ENCODE measurements at regions not wholly inside any gene's neighbourhood (a gene's known extent, or its start where the extent isn't known, plus 50 kb on each side); places are given as distances from the start of the nearest gene placed in this dataset.
A peak's percentile ranks its signal among the peaks of the same experiment; 100 is the strongest.

DNA sequence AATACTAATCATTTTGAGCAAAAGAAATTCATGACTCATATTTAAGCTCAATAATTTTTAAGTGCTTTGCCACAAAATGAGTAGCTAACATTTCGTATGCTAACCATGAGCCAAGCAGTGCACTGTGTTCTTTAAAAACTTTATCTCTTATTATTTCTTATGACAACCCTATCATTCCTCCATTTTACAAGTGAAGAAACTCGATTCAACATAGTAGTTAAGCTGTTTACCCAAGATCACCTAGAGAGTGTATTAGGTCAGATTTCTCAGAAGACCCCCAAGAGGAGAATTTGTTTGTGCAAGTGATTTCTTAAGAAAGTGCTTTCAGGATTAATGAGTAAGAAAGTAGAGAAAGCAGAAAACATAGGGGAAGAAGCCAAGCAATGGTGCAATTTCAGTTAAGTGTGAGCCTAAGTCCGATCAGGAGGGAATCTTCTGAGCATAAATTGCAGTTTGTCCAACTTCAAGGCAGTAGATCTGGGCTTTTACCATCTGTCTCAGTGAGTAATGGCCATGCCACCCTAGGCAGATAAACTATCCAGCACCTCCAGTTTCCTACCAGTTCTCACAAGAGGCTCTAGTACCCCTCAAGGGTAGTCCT, 202.7 kb downstream of the SCG2 start:
- DNase-seq, result no peak

GRCh38 chr2:223404616-223405015, 197.5 kb downstream of the SCG2 start:
- no peak for DNase-seq

GRCh38 chr2:223414646-223415045, 187.5 kb downstream of the SCG2 start:
- no peak for DNase-seq

DNA sequence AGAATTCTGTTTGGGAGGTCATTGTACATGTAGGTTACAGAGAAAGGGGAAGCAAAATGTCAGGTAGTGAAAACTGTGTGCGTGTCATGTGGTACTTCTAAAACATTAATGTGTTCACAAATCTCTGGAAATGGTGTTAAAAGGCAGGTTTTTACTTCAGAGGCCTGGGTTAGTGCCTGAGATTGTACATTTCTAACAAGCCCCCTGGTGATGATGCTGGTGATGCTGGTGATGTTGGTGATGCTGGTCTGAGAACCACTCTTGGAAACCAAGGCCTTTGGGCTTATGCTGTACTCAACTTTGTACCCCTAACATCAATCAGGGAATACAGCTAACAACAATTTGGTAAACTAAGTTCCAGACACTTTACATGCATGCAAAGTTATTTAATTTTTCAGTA, 187.1 kb downstream of the SCG2 start:
- no peak for DNase-seq

- no peak for DNase-seq
These were observed 185.1 kb downstream of the SCG2 start for GRCh38 chr2:223416815-223417610.

DNA sequence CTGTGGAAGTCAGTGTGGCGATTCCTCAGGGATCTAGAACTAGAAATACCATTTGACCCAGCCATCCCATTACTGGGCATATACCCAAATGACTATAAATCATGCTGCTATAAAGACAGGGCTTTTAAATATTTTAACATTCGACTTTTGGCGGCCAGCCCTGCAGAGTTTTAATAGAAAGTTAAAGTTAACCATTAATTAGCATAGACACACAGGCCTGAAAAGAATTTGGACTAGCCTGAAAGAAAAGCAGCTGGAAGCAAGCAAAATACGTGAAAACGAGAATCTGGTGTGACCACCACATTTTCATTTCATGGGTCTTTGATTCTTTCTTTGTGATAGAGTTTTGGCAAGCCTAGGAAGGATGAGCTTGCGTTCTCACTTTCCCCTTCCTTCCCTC, 184.0 kb downstream of the SCG2 start:
- no peak for DNase-seq

GRCh38 chr2:223418604-223419199, 183.5 kb downstream of the SCG2 start:
- DNase-seq, result no peak

DNA sequence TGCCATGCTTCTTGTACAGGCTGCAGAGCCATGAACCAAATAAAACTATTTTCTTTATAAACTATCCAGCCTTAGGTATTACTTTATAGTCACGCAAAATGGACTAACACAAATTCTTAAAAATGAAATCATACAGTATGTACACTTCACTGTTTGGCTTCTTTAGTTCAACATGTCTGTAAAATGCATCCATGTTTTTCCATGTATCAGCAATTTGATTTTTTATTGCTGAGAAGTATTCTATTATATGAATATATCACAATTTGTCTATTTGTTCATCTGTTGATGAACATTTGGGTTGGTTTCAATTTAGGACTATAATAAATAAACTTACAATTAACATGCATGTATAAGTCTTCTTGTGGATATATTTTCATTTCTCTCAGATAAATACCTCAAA, 182.1 kb downstream of the SCG2 start:
- DNase-seq, result no peak

- no peak for DNase-seq
These were observed 170.7 kb downstream of the SCG2 start for GRCh38 chr2:223431479-223431878.

GRCh38 chr2:223433461-223433860, 168.7 kb downstream of the SCG2 start:
- DNase-seq, result no peak

- no peak for DNase-seq
These were observed 164.4 kb downstream of the SCG2 start for GRCh38 chr2:223437788-223438187.

GRCh38 chr2:223439184-223439583, 163.0 kb downstream of the SCG2 start:
- DNase-seq, result no peak

DNA sequence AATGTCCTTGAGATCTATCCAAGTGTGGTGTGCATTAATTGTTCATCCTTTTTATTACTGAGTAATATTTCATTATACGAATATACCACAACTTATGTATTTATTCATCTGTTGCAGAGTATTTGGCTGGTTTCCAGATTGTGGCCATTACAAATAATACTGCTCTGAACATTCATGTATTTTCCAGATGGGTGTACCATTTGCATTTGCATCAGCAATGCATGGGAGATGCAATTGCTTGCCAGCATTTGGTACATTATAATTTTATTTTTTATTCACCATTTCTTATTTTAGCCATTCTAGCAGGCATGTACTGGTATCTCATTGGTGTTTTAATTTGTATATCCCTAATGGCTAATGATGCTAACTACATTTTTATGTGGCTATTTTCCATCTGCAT, 162.4 kb downstream of the SCG2 start:
- DNase-seq, result no peak

GRCh38 chr2:223442847-223443246, 159.3 kb downstream of the SCG2 start:
- DNase-seq, result no peak

DNA sequence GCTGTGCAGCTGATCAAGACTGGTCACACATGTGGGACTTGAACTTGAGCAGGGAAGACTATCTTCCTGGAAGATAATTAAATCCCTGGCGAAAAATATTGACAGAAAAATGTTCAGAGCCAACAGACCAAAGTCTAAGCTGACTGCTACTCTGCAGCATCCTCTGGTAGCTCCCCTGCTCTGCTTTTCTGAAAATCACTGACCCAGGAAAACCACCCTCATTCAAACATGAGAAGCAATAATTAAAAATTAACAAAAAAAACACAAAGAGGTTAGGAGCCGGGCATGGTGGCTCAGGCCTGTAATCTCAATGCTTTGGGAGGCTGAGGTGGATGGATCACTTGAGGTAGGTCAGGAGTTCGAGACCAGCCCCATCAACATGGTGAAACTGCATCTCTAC, 151.9 kb downstream of the SCG2 start:
- no peak for DNase-seq

DNA sequence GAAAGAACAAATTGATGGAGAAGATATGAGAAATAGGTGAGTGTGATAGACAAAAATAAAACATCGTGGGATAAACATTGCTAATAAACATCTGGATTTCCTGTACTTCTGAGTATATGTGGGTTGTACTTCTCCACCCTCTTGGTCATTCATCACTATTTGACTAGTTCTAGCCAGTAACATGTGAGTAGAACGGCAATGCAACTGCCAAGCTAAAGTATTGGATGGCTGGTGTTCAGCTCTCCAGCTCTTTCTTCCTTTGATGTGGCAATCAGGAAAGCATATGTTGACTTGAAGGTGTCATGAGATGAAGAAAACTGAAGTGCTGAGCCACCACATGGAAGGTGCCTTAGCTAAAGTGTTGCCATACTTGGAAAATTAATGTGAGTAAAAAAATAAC, 144.9 kb downstream of the SCG2 start:
- DNase-seq, result no peak

- DNase-seq, result peak; percentile 57
These were observed 142.7 kb downstream of the SCG2 start for GRCh38 chr2:223459328-223459939.

GRCh38 chr2:223460209-223460608, 142.0 kb downstream of the SCG2 start:
- DNase-seq, result no peak

DNA sequence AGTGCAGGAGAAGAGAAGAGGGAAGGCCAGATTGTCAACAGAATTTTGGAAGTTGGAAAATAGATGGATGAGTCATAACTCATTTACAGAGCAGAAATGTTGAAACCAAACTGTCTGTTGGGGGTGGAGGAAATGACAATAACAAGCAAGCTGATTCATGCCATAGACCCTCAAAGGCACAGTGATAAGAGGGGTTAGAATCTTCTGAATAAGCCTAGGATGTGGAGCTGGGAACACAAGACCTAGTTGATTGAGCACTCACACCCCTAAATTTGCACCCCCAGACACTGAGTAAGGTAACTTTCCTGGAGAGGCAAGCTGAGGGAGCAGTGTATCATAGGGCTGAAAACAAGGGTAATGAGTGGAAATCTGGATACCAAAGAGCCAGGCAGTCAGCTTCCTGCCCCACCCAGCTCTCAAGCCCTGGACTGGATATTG, 141.4 kb downstream of the SCG2 start:
- peak; percentile 53 for DNase-seq

GRCh38 chr2:223464071-223464470, 138.1 kb downstream of the SCG2 start:
- no peak for DNase-seq

GRCh38 chr2:223465793-223466192, 136.4 kb downstream of the SCG2 start:
- peak; percentile 89 for DNase-seq

DNA sequence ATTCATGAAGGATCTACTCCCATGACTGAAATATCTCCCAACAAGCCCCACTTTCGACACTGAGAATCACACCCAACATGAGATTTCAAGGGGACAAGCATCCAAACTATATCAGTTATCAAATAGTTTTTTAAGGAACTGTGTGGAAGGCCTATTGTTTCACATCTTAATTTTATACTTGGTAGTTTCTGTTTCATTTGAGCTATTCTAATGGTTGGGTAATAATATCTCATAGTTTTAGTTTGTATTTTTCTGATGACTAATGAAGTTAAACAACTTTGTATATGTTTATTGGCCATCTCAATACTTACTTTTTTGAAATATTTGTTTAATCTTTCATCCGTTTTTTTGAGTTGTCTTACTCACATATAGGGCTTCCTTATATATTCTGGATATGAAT, 135.0 kb downstream of the SCG2 start:
- DNase-seq, result no peak

- no peak for DNase-seq
These were observed 132.7 kb downstream of the SCG2 start for GRCh38 chr2:223469270-223470046.

Measured in dermis blood vessel endothelial cell (primary cell).